Esophagus muscularis mucosa (tissue), 4 donors: ENCODE measurements at regions not wholly inside any gene's neighbourhood (a gene's known extent, or its start where the extent isn't known, plus 50 kb on each side); places are given as distances from the start of the nearest gene placed in this dataset.

Source experiments
- CTCF ChIP-seq, 3 experiments: fragments of 200-600 bp in 2 of 3; fragments of 450-650 bp in 1 of 3; sonication (generic) in 2 of 3; IDR thresholded peaks; one replicate each; pipeline ENCODE4 v1.5.1; 2017 to 2019; ENCODE audit warnings: antibody characterized with exemption in 3 of 3, mild to moderate bottlenecking in 2 of 3, moderate library complexity in 1 of 3
- EP300 ChIP-seq: sonication (generic); formaldehyde crosslinking; IDR thresholded peaks from one replicate; pipeline ENCODE4 v1.6.1; 2017; ENCODE audit warnings: antibody characterized with exemption
- POLR2AphosphoS5 ChIP-seq, 2 donors: sonication (generic); formaldehyde crosslinking; IDR thresholded peaks; one replicate each; pipeline ENCODE4 v1.6.1; 2017; ENCODE audit warnings: antibody characterized with exemption in 2 of 2

GRCh38 chr19:28430214-28430613 lies 782.7 kb downstream of the UQCRFS1 start:
- no peak for TF ChIP-seq POLR2AphosphoS5 (IDR thresholded peaks at IDR 0.05)
- no peak for TF ChIP-seq EP300
- no peak for TF ChIP-seq CTCF (IDR thresholded peaks at IDR 0.05)
